Jurkat, Clone E6-1 (cell line): ENCODE measurements at regions not wholly inside any gene's neighbourhood (a gene's known extent, or its start where the extent isn't known, plus 50 kb on each side); places are given as distances from the start of the nearest gene placed in this dataset.

Experiments
- DNase-seq: peaks from one replicate; pipeline ENCODE4 v3.0.0-alpha.2; 2011; ENCODE audit warnings: low read depth, low spot score
- H3K4me3 ChIP-seq: 2 replicates; pipeline ENCODE4 v1.5.1; 2011; ENCODE audit warnings: mild to moderate bottlenecking, low read length, control low read depth, moderate library complexity

- no peak overlapping the region for H3K4me3 ChIP-seq
- DNase-seq: no peak
Measured at GRCh38 chr1:199305053-199305452, 666.2 kb downstream of the PTPRC start.

GRCh38 chr1:199307496-199308264 lies 668.8 kb downstream of the PTPRC start:
- no peak overlapping the region for H3K4me3 ChIP-seq
- DNase-seq: no peak

GRCh38 chr1:199308349-199308846 lies 669.6 kb downstream of the PTPRC start:
- no peak overlapping the region for H3K4me3 ChIP-seq
- DNase-seq: no peak

GRCh38 chr1:199310708-199311107 lies 671.9 kb downstream of the PTPRC start:
- DNase-seq: no peak
- no peak overlapping the region for H3K4me3 ChIP-seq

- H3K4me3 ChIP-seq: no peak overlapping the region
- no peak for DNase-seq
Measured at GRCh38 chr1:199311478-199312262, 672.8 kb downstream of the PTPRC start.

- DNase-seq: no peak
- H3K4me3 ChIP-seq: no peak overlapping the region
Measured at GRCh38 chr1:199312626-199313025, 673.8 kb downstream of the PTPRC start.

- DNase-seq: no peak
Measured at GRCh38 chr1:199313444-199313843, 674.6 kb downstream of the PTPRC start.

GRCh38 chr1:199319341-199319740 lies 680.5 kb downstream of the PTPRC start:
- DNase-seq: no peak

More at GRCh38 chr1:199313444-199313843, 674.6 kb downstream of the PTPRC start:
- no peak overlapping the region for H3K4me3 ChIP-seq

GRCh38 chr1:199322278-199322677 lies 683.4 kb downstream of the PTPRC start:
- DNase-seq: no peak
- no peak overlapping the region for H3K4me3 ChIP-seq

More at GRCh38 chr1:199319341-199319740, 680.5 kb downstream of the PTPRC start:
- H3K4me3 ChIP-seq: no peak overlapping the region

- no peak for DNase-seq
- H3K4me3 ChIP-seq: no peak overlapping the region
Measured at GRCh38 chr1:199333180-199333579, 694.3 kb upstream of the NR5A2 start.

GRCh38 chr1:199335496-199335895 lies 692.0 kb upstream of the NR5A2 start:
- no peak for DNase-seq
- H3K4me3 ChIP-seq: no peak overlapping the region

- peak; percentile 14 for DNase-seq
- H3K4me3 ChIP-seq: no peak overlapping the region
Measured at GRCh38 chr1:199336745-199337640, 690.5 kb upstream of the NR5A2 start.

- H3K4me3 ChIP-seq: no peak overlapping the region
- DNase-seq: no peak
Measured at GRCh38 chr1:199338760-199339159, 688.8 kb upstream of the NR5A2 start.

GRCh38 chr1:199352351-199352750 lies 675.2 kb upstream of the NR5A2 start:
- H3K4me3 ChIP-seq: no peak overlapping the region
- DNase-seq: no peak

GRCh38 chr1:199353906-199354305 lies 673.6 kb upstream of the NR5A2 start:
- DNase-seq: no peak
- H3K4me3 ChIP-seq: no peak overlapping the region

GRCh38 chr1:199356561-199356960 lies 670.9 kb upstream of the NR5A2 start:
- DNase-seq: no peak
- H3K4me3 ChIP-seq: no peak overlapping the region

GRCh38 chr1:199357599-199357998 lies 669.9 kb upstream of the NR5A2 start:
- no peak overlapping the region for H3K4me3 ChIP-seq
- DNase-seq: no peak

GRCh38 chr1:199362996-199363395 lies 664.5 kb upstream of the NR5A2 start:
- no peak overlapping the region for H3K4me3 ChIP-seq

GRCh38 chr1:199373139-199373538 lies 654.4 kb upstream of the NR5A2 start:
- no peak for DNase-seq
- H3K4me3 ChIP-seq: no peak overlapping the region

More at GRCh38 chr1:199362996-199363395, 664.5 kb upstream of the NR5A2 start:
- DNase-seq: no peak
